ENCODE measurements at regions not wholly inside any gene's neighbourhood (a gene's known extent, or its start where the extent isn't known, plus 50 kb on each side); places are given as distances from the start of the nearest gene placed in this dataset.
"Not testable (repeated sequence)": the region's sequence is repeated elsewhere in the genome, so short reads cannot be mapped to it uniquely, and the experiment has no call there.

DNA sequence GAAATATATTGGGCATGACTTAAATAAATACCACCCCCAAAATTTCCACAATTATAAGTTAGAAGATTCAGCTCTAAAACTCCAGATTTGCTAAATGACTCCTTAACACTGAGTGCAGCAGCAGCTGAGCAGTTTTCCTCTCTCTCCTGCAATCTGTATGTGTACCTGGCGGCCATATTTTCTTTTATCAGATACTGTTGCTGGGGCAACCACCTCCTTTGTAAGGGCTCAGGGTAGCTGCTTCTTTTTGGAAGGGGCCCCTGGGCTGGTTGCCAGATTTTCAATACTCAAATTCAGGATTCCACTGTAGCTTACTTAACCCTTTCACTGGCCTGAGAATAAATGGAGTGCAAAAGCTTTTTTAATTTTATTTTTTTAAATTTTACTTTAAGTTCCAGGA lies 197.0 kb downstream of the TAF11L14 start:
- DNase-seq, result no peak

DNA sequence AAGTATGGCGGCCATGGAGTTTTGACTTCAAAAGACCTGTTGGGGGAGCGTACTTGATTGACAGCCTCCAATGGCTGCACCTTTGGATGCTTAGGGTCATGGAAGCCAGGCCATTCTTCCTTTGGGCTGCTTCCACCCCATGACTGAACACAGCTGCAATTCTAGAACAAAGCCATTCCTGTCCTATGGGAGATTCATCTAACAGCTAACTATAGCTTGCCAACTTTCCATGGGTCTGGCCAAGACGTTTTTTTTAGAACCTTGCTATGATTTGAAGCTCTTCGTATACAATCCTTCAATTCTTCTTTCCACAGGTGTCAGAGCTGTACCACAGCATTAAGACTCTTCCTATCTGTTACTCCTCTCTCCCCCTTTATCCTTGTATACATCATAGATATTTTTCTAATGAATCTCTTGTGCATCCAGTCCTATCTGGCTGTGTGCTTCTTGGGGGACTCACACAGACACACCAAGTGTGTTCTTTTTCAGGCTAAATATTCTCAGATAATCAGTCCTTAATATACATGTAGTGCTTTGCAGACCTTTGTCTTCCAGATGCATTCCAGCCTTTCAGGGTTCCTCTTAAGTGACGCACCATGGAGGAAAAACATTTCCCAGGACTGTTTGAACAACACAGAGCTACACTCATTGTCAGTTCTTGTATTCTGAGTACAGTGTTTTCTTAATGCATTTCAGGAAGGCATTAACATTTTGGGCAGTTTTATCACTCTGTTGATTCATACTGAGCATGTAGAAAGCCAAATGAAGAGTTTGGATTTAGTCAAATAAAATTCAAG lies 198.9 kb downstream of the TAF11L14 start:
- DNase-seq, result no peak

DNA sequence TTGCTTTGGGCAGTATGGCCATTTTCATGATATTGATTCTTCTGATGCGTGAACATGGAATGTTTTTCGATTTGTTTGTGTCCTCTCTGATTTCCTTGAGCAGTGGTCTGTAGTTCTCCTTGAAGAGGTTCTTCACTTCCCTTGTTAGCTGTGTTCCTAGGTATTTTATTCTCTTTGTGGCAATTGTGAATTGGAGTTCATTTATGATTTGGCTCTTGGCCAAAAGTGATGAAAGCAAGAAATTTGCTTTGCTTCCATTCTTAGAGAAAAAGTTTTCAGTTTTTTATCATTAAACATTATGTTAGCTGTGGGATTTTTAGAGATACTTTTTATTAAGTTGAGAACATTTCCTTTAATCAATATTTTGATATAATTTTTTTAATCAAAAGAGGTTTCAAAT lies 203.5 kb downstream of the TAF11L14 start:
- DNase-seq, result no peak

GRCh38 chr5:17838469-17838868 lies 204.2 kb downstream of the TAF11L14 start:
- DNase-seq, result no peak

DNA sequence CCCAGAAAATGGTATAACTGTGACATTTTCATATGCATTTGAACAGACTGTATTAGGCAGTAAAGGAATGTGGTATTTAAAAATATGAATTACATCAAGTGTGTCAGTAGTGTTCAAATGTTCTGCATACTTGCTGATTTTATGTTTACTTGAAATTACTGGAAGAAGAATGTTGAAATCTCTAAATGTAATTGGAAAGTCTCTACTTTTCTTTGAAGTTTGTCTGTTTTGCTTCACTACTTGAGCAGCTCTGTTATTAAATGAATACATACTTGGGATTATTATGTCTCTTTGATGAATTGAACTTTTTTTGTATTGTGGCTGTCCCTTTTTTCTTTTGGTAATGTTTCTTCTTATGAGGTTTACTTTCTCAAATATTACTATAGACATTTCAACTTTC lies 205.6 kb downstream of the TAF11L14 start:
- no peak for DNase-seq

GRCh38 chr5:17846496-17846895 lies 212.2 kb downstream of the TAF11L14 start:
- no peak for DNase-seq

DNA sequence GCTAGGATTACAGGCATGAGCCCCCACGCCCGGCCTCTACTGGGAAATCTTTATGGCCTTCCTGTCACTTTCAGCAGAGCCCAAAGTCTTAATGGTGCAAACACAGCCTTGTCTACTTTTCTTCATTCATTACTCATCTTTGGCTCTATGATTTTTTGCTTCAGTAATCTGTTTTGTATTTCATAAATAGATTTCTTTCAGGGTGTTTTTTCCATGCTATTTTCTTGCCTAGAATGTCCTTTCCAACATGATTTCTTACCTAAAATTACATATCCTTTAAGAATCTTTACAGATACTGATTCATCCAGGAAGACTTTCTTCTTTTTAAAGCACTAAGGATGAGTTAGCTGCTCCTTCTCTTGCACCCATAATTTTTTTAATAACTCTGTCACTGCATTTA lies 213.0 kb downstream of the TAF11L14 start:
- DNase-seq, result no peak

DNA sequence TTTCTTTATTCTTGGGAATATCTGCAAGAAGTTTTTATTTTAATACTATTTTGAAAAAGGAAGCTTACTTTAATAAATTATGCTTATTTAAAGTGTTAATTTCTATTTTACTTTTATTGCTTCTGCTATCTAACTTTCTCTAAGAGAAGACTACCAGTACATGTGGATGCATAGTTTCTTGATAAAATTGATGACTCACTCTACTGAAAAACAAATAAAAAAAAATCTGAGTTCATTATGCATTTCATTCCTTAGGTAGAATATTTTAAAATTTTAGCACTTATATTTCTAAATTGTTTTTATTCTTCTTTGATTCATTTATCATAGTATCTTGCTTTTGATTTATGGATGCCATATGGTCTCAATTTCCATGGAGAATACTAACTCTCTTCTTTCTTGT lies 217.9 kb downstream of the TAF11L14 start:
- DNase-seq, result no peak

- DNase-seq, result no peak
Measured at GRCh38 chr5:17852740-17853139, 218.5 kb downstream of the TAF11L14 start.

DNA sequence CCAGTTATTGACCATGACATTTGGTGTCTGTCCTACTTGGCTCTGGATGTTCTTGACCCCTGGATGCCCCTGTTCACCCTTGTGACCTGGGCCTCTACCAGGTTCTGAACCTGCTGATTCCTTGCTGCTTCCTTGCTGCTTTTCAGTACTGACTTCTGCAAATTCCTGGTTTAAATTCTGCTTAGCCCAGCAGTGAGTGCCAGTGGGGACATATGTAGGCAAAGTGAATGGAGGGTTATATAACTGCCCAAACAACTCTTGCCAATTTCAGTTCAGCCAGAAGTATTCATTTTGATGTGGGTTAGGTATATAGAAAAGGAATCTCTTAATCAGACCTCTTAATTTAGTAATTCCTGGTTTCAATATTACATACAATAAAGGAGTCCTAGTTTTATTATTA lies 220.6 kb downstream of the TAF11L14 start:
- DNase-seq, result no peak

DNA sequence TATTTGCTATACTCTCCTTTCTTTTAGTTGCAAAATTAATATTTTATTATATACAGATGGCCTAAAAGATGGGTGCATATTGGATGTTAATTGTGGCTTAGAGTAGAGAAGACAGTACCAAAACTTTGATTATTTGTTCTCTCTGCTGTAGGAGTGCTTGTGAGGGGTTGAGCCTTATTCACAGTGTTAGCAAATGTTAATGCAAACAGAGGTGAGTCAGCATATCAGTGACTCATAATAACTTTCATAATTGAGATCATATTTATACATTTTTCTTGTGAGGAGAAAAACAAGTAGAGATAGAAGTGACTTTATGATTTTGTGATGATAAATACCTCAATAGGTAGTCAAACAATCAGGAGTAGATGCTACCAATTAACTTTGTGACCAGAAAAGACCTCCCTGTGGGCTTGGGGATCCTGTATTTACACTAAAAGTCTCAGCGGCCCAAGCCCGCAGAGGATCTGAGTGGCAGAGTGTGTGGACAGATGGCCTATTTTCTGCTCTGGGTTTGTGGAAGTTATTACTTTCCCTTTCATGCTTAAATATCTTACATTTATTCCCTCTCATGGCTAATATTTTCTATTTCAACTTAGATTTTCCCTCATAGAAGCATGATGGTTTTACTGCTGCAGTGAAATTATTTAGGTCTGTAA lies 226.5 kb downstream of the TAF11L14 start:
- no peak for DNase-seq

DNA sequence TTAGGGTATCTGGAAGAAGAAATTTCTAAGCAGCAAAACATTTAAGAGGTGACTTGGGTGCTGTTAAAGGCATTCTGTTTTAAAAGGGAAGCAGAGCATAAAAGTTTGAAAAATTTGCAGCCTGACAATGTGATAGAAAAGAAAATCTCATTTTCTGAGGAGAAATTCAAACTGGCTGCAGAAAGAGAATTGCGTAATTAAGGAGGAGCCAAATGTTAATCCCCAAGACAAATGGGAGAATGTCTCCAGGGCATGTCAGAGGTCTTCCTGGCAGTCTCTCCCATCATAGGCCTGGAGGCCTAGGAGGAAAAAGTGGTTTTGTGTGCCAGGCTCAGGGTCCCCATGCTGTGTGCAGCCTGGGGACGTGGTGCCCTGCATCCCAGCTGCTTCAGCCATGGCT lies 230.6 kb downstream of the TAF11L14 start:
- DNase-seq, result not testable (repeated sequence)

DNA sequence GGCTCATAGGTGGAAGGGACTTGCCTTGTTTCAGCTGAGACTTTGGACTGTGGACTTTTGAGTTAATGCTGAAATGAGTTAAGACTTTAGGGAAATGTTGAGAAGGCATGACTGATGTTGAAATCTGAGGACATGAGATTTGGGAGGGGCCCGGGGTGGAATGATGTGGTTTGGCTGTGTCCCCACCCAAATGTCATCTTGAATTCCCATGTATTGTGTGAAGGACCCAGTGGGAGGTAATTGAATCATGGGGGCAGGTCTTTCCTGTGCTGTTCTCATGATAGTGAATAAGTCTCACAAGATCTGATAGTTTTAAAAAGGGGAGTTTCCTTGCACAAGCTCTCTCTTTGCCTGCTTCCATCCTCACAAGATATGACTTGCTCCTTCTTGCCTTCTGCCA lies 231.7 kb downstream of the TAF11L14 start:
- not testable (repeated sequence) for DNase-seq

GRCh38 chr5:17872204-17872603 lies 237.9 kb downstream of the TAF11L14 start:
- DNase-seq, result no peak

DNA sequence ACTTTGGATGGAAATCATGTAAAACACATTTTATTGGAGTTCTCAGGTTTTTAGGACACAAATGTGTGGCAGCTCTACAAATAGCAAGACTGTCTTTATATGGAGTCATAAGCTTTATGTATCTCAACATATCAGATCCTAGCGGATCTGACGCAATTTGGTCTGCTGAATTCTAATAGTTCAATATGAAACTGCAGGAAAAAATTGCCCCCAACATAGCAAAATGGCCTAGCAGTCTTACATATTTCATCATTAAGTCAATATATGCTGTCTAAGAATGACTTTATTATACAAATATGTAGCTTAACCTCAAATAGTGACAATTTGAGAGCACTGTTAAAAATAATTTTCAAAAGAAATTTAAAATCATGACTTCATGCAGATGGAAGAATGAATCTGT lies 244.3 kb downstream of the TAF11L14 start:
- no peak for DNase-seq

DNA sequence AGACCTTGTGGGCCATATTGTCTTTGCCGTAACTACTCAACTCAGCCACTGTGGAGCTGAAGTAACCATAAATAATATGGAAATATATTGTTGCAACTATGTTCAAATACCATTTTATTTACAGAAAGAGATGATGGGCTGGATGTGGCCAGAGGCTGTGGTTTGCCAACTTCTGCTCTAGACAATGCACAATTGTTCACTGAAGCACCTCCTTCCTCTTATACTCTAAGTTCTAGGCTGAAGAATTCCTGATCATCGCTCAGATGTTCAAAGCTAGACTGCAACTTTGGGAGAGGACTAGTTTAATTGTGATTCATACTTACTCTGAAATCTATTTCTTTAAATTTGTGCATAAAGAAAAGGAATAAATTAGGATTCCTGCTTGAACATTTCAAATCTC lies 245.0 kb downstream of the TAF11L14 start:
- no peak for DNase-seq

DNA sequence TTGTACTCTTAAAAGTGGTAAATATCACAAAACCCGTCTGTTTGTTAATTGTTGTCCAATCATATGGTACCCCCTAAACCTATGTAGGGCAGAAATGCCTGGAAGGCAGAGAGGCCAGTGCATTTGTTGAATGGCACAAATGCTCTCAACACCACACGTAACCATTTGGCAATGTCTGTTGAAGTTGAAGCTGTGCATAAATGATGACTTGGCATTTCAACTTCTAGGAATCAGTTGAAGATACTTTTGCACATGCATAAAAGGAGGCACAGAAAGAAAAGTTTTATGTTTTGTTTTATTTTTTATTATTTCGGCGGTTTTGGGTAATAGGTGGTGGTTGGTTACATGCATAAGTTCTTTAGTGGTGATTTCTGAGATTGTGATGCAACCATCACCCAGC lies 246.6 kb downstream of the TAF11L14 start:
- DNase-seq, result no peak

- DNase-seq, result no peak
Measured at GRCh38 chr5:17882760-17883488, 248.7 kb downstream of the TAF11L14 start.

- no peak for DNase-seq
Measured at GRCh38 chr5:17888155-17888554, 253.9 kb downstream of the TAF11L14 start.

GRCh38 chr5:17890501-17890900 lies 256.2 kb downstream of the TAF11L14 start:
- DNase-seq, result no peak

GRCh38 chr5:17891881-17892280 lies 257.6 kb downstream of the TAF11L14 start:
- DNase-seq, result no peak

DNA sequence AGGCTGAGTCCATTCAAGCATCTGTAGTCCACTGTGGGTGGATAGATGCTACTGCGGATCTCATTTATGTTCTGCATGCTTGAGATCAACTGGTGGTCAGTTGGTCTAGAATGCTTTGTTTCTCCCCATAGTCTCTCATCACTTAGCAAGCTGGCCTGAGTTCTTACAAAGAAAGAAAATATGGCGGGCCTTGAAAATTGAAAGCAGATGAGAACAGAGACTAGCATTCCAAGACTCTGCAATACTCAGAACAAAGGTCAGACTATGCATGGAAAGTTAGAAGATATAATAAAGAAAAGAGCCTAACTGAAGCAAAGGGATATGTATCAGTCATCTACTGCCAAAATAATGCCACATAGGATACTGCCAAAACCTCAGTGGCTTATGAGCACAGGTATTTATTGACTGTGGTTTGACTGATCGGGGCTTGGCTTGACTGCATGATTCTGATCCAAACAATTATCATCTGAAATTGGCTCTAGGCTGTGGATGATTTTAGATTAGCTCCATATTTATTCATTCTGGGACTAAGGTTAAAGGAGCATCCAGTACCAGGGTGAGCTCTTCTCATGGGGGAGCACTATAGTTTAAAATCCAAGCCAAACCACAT lies 258.9 kb downstream of the TAF11L14 start:
- DNase-seq, result no peak

DNA sequence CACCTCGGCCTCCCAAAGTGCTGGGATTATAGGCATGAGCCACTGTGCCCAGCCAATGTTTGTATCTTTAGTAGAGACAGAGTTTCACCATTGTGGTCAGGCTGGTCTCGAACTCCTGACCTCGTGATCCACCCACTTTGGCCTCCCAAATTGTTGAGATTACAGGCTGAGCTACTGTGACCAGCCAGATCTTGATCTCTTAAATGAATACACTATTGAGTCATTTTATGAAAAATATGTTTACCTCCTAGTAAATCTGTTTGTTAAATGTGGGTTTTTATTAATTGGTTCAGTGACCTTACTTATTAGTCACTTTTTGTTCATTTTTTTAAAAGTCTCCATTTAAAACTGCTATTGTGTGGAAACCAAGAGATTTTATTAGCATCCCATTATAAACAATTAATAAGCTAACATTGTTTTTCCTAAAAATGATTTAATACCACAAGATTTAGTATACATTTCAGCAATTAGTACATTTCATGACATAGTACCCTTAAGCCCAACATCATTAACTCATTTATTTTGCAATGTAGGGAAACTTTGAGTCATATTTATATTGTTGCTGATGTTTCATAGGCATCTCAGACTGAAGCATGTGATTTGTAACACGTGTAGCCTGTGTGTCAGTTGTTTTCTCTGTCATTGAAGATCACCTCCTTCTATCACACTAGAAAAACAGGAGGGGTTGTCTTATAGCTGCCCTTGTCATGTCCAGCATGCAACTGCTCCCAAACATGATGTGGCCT lies 261.2 kb downstream of the TAF11L14 start:
- no peak for DNase-seq
